RPMI7951 (cell line): ENCODE measurements at regions not wholly inside any gene's neighbourhood (a gene's known extent, or its start where the extent isn't known, plus 50 kb on each side); places are given as distances from the start of the nearest gene placed in this dataset.
A peak's percentile ranks its signal among the peaks of the same experiment; 100 is the strongest.
"Not testable (repeated sequence)": the region's sequence is repeated elsewhere in the genome, so short reads cannot be mapped to it uniquely, and the experiment has no call there.

Experiments used
- DNase-seq: peaks from one replicate; pipeline ENCODE4 v3.0.0-alpha.2; 2012; ENCODE audit warnings: low read depth

DNA sequence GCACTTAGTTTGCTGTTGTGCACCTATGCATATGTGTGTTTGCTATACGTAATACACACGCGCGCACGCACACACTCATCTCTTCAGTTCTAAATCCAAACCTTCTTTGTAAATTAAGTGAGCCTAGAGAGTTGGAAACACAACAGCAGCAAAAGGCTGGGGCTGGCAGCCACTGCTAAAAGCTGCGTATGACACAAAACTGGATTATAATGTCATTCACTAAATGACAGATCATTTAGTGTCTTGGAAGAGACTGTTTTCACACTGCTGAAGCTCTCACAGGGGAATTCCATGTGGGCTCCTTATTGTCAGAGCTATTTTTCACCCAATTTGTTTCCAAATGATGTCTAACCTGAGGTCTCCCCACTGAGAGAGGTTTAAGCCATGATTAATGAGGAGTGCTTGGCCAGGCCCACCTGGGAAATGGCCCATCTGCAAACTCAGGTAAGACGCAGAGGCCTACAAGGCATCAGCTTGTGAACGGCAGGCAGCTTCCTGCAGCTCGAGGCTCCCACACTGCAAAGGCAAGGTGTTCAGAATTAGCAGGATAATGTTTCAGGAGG, 94.2 kb downstream of the OLIG3 start:
- DNase-seq: no peak

DNA sequence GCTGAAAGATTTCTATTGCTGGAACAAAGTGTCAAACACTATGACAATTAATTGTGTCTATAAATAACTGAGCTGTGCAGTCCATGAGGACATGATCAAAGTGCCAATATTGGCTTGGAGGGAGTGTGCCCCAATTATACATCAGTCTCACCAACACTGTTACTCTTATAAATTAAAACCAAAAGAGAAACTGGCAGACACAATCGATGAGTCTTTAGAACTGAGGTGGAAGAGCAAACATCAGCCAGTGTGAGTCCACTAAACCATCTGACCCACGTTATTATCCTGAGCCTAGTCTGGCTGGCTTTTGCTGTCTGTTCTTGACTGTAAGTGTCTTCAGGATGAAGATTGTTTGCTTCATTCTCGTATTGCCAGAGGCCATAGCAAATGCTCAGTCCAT, 98.9 kb downstream of the OLIG3 start:
- DNase-seq: no peak

DNA sequence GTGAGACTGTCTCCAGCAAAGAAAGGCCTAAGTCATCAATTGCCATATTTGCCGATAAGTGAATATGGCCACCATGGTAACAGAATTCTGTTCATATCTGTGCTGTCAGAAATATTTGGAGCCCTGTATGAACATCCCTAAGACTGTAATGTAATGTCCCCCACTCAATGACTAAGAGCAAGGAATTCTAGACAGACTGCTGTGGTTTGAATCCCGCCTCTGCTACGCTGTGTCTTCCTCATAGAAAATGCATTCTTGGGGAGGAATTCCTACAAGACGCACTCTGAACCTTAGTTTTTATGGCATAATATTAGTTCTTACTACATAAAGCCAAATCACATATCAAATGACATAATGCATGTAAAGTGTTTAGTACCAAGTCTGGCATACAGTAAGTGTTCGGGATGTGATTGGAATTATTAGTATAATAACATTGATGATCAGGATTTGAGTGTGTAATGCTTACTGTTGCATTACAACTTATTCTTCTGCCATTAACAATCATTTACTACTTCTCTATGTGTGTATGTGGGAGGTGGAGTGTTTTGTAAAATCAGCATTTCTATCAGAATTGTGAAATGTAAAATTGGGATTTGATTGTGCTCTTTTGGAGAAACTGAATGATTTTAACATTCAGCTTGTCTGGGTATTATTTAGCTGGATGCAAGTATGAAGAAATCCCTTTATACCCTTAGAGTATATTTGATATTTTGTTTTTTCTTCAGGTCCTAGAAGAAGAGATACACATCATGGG, 103.0 kb downstream of the OLIG3 start:
- no peak for DNase-seq

DNA sequence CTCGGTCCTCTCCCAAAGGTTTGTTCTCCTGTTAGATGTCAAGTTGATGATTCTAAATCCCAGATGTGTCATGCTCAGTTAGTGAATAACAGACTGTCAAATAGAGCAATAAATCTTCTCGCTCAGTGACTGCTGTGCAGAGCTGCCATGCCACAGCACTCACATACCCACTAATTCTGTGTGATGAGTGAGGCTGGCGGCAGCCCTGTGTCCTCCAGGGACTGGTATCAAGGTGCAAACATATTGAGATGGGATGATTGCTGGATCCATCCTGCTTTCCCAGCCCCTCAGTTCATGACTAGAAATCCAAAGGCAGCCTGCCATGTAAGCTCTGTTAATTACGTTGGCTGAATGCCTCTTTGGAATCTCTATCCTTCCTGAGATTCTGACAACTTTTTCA, 103.9 kb downstream of the OLIG3 start:
- DNase-seq: no peak

DNA sequence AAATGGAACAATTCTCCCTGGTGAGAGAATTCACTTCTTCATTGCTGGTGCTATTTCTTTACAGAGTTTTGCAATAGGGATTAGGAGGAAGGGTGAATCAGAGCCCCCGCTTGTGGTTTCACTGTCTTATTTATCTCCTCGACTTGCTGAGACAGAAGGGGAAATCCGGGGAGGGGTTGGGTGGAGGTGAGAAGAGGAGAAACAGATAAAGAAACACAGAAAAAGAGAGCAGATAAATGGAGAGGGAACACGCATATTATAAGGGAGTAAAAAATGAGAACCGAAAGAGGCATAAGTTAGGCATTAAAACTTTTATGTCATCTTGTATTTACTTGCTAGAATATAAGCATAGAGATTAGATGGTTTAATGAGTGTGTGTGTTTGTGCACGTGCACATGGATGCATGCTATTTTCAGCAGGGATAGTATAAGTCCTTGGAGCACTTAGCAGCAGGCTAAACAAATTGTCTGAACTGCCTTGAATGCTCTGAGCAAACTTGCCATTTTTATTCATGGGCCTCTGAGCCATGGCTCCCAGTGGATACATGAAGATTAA, 105.0 kb downstream of the OLIG3 start:
- peak; percentile 33 for DNase-seq

DNA sequence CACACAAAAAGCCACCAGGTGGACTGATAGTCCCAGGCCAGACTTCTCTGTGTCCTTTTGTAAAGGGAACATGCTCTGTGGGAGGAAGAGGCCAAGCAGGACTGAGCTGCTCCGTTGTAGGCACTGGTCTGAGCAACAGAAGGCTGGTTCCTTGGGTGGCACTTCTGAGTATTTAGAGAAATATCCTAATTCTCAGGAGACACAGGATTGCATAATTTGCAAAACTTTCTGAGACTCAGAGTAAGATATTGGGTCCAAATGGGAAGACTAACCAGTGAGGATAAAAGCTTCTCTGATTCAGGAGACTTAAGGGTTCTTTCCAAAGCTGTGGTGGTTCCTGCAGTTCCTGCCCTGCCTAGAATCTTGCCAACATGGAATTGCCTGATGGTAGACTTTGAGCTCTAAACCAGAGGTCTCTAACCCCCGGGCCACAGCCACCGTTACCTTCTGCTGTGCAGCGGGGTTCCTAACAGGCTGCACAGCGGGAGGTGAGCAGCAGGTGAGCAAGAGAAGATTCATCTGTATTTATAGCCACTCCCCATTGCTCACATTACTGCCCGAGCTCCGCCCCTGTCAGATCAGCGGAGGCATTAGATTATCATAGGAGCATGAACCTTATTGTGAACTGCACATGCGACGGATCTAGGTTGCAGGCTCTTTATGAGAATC, 107.0 kb downstream of the OLIG3 start:
- DNase-seq: no peak

DNA sequence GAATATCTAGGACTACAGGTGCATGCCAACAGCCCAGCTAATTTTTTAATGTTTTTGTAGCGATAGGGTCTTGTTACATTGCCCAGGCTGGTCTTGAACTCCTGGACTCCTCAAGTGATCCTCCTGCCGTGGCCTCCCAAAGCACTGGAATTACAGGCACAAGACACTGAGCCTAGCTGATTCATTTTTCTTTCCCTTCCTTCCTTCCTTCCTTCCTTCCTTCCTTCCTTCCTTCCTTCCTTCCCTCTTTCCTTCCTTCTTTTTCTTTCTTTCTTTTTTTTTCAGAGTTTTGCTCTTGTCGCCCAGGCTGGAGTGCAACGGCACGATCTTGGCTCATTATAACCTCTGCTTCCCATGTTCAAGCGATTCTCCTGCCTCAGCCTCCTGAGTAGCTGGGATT, 110.9 kb downstream of the OLIG3 start:
- not testable (repeated sequence) for DNase-seq

DNA sequence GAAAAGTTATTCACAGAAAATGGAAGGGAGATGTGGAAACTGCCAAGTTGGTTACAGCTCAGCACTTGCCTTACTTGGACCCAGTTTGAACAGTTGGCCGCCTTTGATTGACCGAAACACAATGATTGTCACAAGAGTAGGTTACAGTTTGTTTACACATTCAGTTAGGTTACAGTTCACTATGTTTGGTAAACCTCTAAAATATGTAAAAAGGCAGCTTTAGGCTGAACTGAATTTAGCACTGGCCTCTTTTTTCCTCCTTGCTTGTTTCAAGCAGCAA, 116.2 kb downstream of the OLIG3 start:
- DNase-seq: no peak

DNA sequence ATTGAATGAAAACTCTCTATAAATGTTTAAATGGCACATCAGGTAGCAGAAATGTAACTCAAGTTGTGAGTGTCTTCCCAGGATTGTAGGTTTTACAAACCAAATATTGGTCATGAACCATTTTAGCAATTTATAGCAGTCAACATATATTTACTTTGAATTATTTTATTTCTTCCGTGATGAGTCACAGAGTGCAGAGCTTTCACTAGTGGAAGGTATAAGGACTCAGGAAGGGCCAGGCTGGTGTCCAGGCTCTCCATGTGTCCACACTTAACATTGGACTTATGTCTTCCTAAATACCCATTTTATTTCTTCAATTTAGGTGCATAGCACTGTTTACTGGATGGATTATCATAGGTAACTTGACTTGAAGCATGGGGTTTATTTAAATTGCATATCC, 120.9 kb downstream of the OLIG3 start:
- DNase-seq: no peak

DNA sequence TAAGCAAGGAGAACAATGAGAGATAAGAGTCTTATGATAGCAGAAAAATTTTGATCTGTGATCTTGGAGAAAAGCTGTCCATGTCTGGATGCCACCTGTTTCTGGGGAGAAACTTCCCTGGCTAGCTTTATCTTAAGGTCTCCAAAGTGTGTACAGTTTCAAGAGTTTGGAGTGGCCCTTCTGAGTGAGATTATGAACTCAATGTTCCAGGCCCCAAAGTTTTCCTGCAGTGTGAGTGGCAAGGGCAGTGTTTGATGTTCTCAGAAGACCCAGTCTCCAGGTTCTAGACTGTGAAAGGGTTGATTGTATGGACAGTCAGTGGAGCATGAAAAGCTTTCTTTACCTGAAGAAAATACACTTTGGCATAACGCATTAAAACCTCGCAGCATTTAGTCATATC, 121.7 kb downstream of the OLIG3 start:
- DNase-seq: no peak

DNA sequence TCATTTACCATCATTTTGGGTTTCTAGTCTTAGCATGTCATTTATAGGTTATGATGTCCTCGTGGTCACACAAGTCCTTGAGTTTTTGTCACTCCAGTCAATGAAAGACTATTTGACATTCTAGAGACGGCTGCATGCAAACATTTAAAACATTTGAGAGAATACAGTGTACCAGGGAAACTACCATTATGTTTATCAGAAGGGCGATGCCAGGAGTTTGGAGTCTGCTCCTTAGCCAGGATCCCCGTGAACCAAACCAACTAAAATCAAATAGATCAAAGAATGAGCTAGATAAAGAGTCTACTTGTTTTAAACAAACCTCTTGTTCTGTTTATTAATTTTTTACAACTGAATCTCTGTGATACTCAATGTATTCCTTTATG, 122.6 kb downstream of the OLIG3 start:
- no peak for DNase-seq

DNA sequence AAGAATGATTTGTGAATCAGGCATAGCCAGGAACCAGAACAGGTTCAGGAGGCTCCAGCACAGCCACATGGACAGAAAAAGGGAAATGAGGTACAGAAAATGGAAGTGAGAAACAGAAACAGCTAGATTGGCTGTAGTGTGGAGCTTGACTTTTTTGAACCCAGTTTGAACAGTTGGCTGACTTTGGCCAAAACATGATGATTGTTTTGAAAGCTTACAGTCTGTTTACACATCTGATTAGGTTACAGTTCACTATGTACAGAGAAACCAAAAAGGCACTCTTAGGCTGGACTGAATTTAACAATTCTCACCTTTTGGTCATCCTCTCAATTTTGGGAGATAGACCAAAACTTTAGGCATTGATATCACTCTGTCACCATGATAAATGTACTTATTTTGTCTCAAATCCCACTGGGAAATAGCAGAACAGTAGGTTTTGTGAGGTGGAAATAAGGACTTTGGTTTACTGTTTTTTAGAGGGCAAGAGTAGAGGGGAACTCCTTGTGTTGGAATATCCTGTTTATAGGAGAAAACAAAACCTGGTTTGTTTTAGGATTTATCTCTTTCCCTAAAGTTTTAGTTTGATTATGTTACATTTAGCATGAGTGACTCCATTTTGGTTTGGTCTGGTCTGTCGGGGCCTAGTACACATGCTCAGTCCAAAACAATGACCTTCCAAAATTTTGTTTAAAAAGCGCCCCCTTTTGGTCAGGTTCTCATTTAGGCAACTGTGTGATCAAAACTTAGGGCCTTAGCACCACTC, 123.1 kb downstream of the OLIG3 start:
- DNase-seq: no peak

DNA sequence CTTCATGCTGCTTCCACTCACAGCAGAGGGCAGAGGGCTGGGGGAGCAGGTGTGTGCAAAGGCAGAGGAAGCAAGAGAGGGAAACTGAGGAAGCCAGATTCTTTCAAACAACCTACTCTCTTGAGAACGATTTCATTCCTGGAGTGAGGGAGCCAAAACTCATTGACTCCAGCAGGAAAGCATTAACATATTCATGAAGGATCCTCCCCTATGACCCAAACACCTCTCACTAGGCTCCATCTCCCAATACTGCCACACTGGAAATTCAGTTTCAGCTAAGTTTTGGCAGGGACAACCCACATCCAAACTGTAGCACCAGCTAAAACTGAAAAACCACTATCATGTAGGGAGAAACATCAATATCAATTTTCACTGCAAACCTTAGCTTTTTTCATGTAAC, 125.1 kb downstream of the OLIG3 start:
- no peak for DNase-seq

DNA sequence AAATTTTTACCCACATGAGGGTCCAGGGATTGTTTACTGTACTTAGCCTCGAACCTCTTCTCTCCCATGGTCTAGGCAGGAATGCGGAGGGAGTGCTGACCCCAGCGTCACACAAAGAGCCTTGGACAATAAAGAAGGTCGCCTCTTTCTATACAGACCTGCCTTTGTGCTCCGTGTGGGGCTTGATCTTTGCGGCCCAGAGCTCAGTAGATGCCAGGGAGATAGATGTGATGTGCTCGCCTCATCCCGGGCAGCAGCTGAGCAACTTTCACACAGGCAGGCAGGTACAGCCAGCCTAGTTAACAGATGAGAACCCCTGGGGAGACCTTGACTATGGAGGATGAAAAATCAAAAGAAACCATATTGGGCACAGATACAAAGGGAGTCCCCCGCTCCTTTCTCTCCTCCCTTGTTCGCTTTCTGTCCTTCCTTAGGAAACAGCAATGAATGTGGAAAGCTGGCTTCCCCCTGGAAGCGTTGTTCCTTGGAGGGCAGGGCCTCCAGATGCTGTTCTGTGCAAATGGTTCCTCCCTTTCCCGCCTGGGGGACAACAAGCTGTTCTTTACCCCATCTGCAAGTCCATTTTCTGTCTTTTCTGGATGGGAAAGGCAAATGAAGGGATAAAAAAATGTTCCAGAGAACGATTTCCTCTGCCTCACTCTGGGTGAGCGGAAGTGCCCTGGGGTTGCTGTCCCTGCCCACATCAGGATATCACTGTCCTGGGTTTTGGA, 128.3 kb downstream of the OLIG3 start:
- no peak for DNase-seq

DNA sequence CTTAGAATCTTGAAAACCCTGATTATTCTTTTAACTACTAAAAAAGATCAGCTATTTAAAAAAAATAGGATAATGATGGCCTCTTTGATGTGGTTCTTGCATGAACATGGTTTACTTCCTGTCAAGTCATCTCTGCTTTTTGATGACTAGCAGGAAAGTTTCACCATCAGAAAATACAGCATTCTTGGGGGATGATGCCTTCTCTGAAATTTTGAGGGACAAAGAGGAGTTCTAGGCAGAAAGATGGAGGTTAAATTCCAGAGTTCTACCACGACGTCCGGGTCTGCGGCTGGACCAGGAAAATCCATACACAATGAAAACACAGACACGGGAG, 130.4 kb downstream of the OLIG3 start:
- DNase-seq: peak; percentile 85

DNA sequence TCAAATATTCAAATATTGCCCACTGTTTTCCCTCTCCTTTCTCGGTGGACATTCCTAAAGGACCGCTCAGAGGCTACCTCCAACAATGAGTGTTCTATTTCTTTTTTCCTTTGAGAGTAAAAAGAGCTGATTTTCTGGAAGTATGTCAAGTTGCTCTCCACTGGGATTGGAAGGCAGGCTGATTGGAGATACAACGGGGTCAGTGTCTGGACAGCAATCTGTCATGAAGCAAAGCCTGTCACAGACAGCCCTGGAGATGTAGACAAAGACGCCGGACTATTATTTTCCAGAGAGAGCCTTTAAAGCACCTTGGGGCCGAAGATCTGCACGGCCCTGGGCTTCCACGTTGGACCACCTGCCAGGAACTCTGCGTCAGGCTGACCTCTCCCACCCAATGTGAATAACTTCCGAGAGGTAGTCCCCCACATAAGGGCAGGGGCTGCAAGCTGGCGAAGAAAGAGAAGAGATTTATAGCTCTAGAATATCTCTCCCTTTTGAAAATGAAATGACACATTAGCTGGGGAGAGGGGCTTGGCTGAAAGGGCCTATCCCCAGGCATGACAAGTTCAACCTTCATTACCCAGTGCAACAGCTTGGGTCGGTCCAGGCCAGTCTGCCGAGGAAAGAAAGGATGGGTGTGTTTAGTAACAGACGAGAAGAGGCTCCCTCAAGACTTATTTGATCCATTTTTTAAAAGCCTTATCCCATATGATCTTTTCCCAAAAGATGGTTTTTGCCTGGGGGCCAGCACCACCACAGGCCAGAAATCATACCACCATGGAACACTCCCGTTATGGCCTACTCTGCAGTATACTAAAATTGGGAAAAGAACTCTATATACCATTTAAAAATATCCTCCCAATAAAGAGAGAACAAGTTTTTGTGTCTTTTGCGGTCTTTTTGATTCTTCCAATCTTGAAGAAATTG, 131.1 kb downstream of the OLIG3 start:
- peak; percentile 52 for DNase-seq

DNA sequence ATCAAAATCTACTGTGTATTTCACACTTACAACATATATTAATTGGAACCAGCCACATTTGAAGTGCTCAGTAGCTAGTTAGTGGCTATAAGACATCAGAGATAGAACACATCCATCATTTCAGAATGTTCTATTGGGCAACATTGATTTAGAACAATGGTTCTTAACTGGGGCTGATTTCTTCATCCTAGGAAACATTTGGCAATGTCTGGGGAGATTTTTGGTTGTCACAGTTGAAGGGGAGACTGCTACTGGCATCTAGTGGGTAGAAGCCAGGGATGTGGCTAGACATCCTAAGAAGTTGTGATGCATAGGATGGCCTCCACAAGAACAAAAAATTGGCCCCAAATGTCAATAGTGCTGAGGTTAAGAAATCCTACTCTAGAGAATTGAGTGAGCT, 132.5 kb downstream of the OLIG3 start:
- no peak for DNase-seq

DNA sequence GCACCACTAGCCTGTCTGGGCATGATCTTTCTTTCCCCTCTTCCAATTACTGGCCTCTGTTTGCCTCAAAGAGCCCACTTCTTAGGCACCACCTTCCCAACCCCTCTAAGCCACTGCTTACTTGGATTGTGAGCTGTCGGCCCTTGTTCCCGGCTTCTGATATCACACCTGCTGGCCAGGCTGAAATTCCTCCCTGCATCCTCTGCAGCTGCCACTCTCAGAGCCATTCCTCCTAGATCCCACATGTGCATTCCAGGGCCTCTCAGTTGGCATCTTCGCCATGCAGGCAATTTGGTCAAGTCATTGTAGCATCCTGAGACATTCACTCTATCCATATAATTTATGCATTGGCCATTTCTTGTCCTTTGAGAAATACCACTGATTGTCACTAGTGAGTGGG, 135.9 kb downstream of the OLIG3 start:
- DNase-seq: no peak

DNA sequence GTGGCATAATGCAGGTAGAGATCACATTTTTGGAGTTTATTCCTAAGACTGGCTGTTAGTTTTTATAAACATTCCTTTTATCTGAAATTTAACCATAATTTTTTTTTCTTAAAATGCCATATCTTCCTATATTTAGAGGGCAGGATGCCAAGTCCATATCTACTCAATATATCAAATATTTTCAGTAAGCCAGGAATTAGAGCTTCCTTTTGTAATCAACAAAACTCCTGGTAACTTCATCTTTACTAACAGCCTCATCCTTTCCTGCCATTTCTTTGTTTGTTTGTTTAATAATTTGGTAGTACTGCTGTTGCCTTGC, 136.3 kb downstream of the OLIG3 start:
- no peak for DNase-seq

DNA sequence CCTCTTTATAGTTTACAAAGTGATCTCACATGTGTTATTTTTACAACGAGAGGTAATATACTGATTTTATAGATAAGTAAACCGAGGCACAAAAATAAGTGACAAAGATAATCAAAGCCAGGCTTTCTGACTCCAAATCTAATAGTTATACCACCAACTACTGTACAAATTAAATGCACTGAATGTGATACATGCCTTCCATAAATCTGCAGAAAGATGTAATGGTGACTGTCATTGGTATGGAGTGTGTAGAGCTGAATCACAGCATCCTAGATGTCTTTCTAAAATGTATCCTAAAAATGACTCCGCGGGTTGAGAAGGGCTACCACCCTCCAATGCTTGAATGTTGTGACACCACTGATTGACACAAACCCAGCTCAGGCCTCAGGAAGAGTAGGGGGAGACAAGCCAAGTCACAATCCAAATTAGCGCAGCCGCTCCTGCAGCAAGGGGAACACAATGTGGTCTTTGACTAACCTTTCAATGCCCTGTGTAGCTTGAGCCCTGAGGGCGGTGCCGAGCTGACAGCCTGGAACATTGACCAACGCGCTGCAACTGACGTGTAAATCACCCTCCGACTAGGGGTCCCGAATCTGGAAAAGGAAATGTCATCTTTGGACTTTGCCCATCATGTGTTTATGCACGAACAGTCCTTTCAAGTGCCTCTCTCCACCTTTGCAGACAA, 136.8 kb downstream of the OLIG3 start:
- peak; percentile 16 for DNase-seq
